ENCODE measurements at regions not wholly inside any gene's neighbourhood (a gene's known extent, or its start where the extent isn't known, plus 50 kb on each side); places are given as distances from the start of the nearest gene placed in this dataset.
"Not testable (repeated sequence)": the region's sequence is repeated elsewhere in the genome, so short reads cannot be mapped to it uniquely, and the experiment has no call there.

GRCh38 chrX:122219735-122220134 is 964.3 kb upstream of the GRIA3 start:
- Mint-ChIP-seq H3K4me1 (no peaks in the 10 kb centered on the region), H3K36me3 (ENCODE audit: low read depth) (no peaks in the 10 kb centered on the region), H3K9me3 (peaks cover 2% of the 10 kb centered on the region), H3K4me3 (no peak overlapping the region), H3K27me3 (ENCODE audit: low read depth) (peaks cover 44% of the 10 kb centered on the region), H3K27ac (no peak overlapping the region)
- no peak for TF ChIP-seq CTCF (IDR thresholded peaks at IDR 0.05; ENCODE audit: unreplicated experiment in 3 of 3)

GRCh38 chrX:122220644-122221373 is 963.3 kb upstream of the GRIA3 start:
- H3K9me3 Mint-ChIP-seq, result no peaks in the 10 kb centered on the region
- H3K36me3 Mint-ChIP-seq (ENCODE audit: low read depth), result no peaks in the 10 kb centered on the region
- H3K4me1 Mint-ChIP-seq, result no peaks in the 10 kb centered on the region
- no peak overlapping the region for H3K4me3 Mint-ChIP-seq
- no peak for TF ChIP-seq CTCF (IDR thresholded peaks at IDR 0.05; ENCODE audit: unreplicated experiment in 3 of 3)
- H3K27ac Mint-ChIP-seq, result no peak overlapping the region
- H3K27me3 Mint-ChIP-seq (ENCODE audit: low read depth), result peaks cover 53% of the 10 kb centered on the region

GRCh38 chrX:122221810-122222209 is 962.3 kb upstream of the GRIA3 start:
- not testable (repeated sequence) for H3K36me3 Mint-ChIP-seq (ENCODE audit: low read depth); H3K4me3 Mint-ChIP-seq; H3K9me3 Mint-ChIP-seq; H3K27ac Mint-ChIP-seq; H3K4me1 Mint-ChIP-seq
- H3K27me3 Mint-ChIP-seq (ENCODE audit: low read depth), result peaks cover 56% of the 10 kb centered on the region

GRCh38 chrX:122224137-122224536 is 959.9 kb upstream of the GRIA3 start:
- peaks cover 56% of the 10 kb centered on the region for H3K27me3 Mint-ChIP-seq (ENCODE audit: low read depth)
- H3K9me3 Mint-ChIP-seq; H3K27ac Mint-ChIP-seq; H3K4me1 Mint-ChIP-seq; H3K4me3 Mint-ChIP-seq; H3K36me3 Mint-ChIP-seq (ENCODE audit: low read depth): not testable (repeated sequence)

GRCh38 chrX:122238801-122239200 is 945.3 kb upstream of the GRIA3 start:
- no peak for TF ChIP-seq CTCF (IDR thresholded peaks at IDR 0.05; ENCODE audit: unreplicated experiment in 3 of 3)
- no peak overlapping the region for H3K27ac Mint-ChIP-seq
- H3K4me3 Mint-ChIP-seq, result no peak overlapping the region
- no peaks in the 10 kb centered on the region for H3K36me3 Mint-ChIP-seq (ENCODE audit: low read depth)
- no peaks in the 10 kb centered on the region for H3K4me1 Mint-ChIP-seq
- peaks cover 23% of the 10 kb centered on the region for H3K9me3 Mint-ChIP-seq
- no peaks in the 10 kb centered on the region for H3K27me3 Mint-ChIP-seq (ENCODE audit: low read depth)

GRCh38 chrX:122241959-122242358 is 942.1 kb upstream of the GRIA3 start:
- Mint-ChIP-seq H3K27ac (no peak overlapping the region), H3K27me3 (ENCODE audit: low read depth) (no peaks in the 10 kb centered on the region), H3K36me3 (ENCODE audit: low read depth) (no peaks in the 10 kb centered on the region), H3K9me3 (peaks cover 8% of the 10 kb centered on the region), H3K4me1 (no peaks in the 10 kb centered on the region), H3K4me3 (no peak overlapping the region)
- TF ChIP-seq CTCF (IDR thresholded peaks at IDR 0.05; ENCODE audit: unreplicated experiment in 3 of 3), result no peak

- no peak for TF ChIP-seq CTCF (IDR thresholded peaks at IDR 0.05; ENCODE audit: unreplicated experiment in 3 of 3)
- Mint-ChIP-seq H3K36me3 (ENCODE audit: low read depth) (no peaks in the 10 kb centered on the region), H3K4me1 (no peaks in the 10 kb centered on the region), H3K27me3 (ENCODE audit: low read depth) (no peaks in the 10 kb centered on the region), H3K4me3 (no peak overlapping the region), H3K9me3 (peaks cover 4% of the 10 kb centered on the region), H3K27ac (no peak overlapping the region)
Observed at GRCh38 chrX:122244080-122244479, 940.0 kb upstream of the GRIA3 start.

Data from nephron (organoid).